Neuronal stem cell (in vitro differentiated cells): ENCODE measurements at regions not wholly inside any gene's neighbourhood (a gene's known extent, or its start where the extent isn't known, plus 50 kb on each side); places are given as distances from the start of the nearest gene placed in this dataset.

ENCODE experiments used
- DNase-seq: peaks from one replicate; pipeline ENCODE4 v3.0.0-alpha.2; 2013; ENCODE audit warnings: low spot score
- H2AFZ ChIP-seq: one replicate; pipeline ENCODE4 v1.6.1; 2013; ENCODE audit warnings: mild to moderate bottlenecking, low read length, inconsistent platforms
- H2AK5ac ChIP-seq: 2 replicates; pipeline ENCODE4 v1.6.1; 2013; ENCODE audit warnings: low read depth, mild to moderate bottlenecking, inconsistent platforms, low read length, moderate library complexity, mixed read lengths
- H2BK120ac ChIP-seq: 2 replicates; pipeline ENCODE4 v1.6.1; 2013; ENCODE audit warnings: low read depth, mild to moderate bottlenecking, inconsistent platforms, low read length, moderate library complexity, mixed read lengths
- H2BK12ac ChIP-seq: one replicate; pipeline ENCODE4 v1.6.1; 2013; ENCODE audit warnings: low read length, inconsistent platforms
- H2BK15ac ChIP-seq: 2 replicates; pipeline ENCODE4 v1.6.1; 2013; ENCODE audit warnings: mild to moderate bottlenecking, low read length, inconsistent platforms, mixed read lengths
- H2BK5ac ChIP-seq: one replicate; pipeline ENCODE4 v1.6.1; 2013; ENCODE audit warnings: inconsistent platforms, mild to moderate bottlenecking, low read length, moderate library complexity
- H3K14ac ChIP-seq: one replicate; pipeline ENCODE4 v1.6.1; 2013; ENCODE audit warnings: low read length, inconsistent platforms
- H3K18ac ChIP-seq: 2 replicates; pipeline ENCODE4 v1.6.1; 2013; ENCODE audit warnings: low read length, inconsistent platforms
- H3K23ac ChIP-seq: 2 replicates; pipeline ENCODE4 v1.6.1; 2013; ENCODE audit warnings: low read depth, mild to moderate bottlenecking, mixed read lengths, low read length, inconsistent platforms; ENCODE audit not compliant: poor library complexity
- H3K27ac ChIP-seq: replicated peaks from 3 replicates; pipeline ENCODE4 v1.5.1; 2013; ENCODE audit warnings: low read length, inconsistent platforms
- H3K27me3 ChIP-seq, 3 experiments: 2 replicates each; pipeline ENCODE4 v1.6.1; 2013; ENCODE audit warnings: low read length in 3 of 3, mild to moderate bottlenecking in 2 of 3, inconsistent platforms in 1 of 3, low read depth in 1 of 3, mixed read lengths in 1 of 3, moderate library complexity in 1 of 3; ENCODE audit not compliant: control insufficient read depth in 3 of 3, insufficient read depth in 3 of 3
- H3K36me3 ChIP-seq, 2 donors: replicated peaks in 1 of 2; 2 replicates each; pipeline ENCODE4 v1.6.1; 2013; ENCODE audit warnings: low read length in 2 of 2; ENCODE audit not compliant: control insufficient read depth in 2 of 2, insufficient read depth in 2 of 2
- H3K4ac ChIP-seq: 2 replicates; pipeline ENCODE4 v1.6.1; 2013; ENCODE audit warnings: inconsistent platforms, mild to moderate bottlenecking, low read length, moderate library complexity
- H3K4me1 ChIP-seq, 2 donors: 1 replicate in 1 of 2; 2 replicates in 1 of 2; pipeline ENCODE4 v1.6.1; 2013; ENCODE audit warnings: low read length in 2 of 2, low read depth in 1 of 2; ENCODE audit not compliant: control insufficient read depth in 2 of 2, insufficient read depth in 1 of 2
- H3K4me2 ChIP-seq: one replicate; pipeline ENCODE4 v1.6.1; 2013; ENCODE audit warnings: mild to moderate bottlenecking, low read length, inconsistent platforms; ENCODE audit not compliant: insufficient read depth, poor library complexity, severe bottlenecking
- H3K4me3 ChIP-seq, 2 donors: 2 replicates each; pipeline ENCODE4 v1.5.1; 2013; ENCODE audit warnings: low read length in 2 of 2, mild to moderate bottlenecking in 2 of 2, inconsistent platforms in 1 of 2, moderate library complexity in 1 of 2
- H3K79me1 ChIP-seq: one replicate; pipeline ENCODE4 v1.6.1; 2013; ENCODE audit warnings: low read depth, mild to moderate bottlenecking, inconsistent platforms, low read length, moderate library complexity
- H3K9ac ChIP-seq: one replicate; pipeline ENCODE4 v1.6.1; 2013; ENCODE audit warnings: mild to moderate bottlenecking, low read depth, low read length, inconsistent platforms; ENCODE audit not compliant: poor library complexity
- H3K9me3 ChIP-seq, 2 donors: replicated peaks in 1 of 2; 2 replicates each; pipeline versions ENCODE3 to v1.6.1; 2013; ENCODE audit warnings: low read length in 2 of 2, mild to moderate bottlenecking in 2 of 2, inconsistent platforms in 1 of 2, low read depth in 1 of 2, mixed read lengths in 1 of 2, moderate library complexity in 1 of 2; ENCODE audit not compliant: control insufficient read depth in 2 of 2, insufficient read depth in 1 of 2
- H4K8ac ChIP-seq: one replicate; pipeline ENCODE4 v1.6.1; 2013; ENCODE audit warnings: low read depth, mild to moderate bottlenecking, inconsistent platforms, low read length, moderate library complexity
- H4K91ac ChIP-seq: one replicate; pipeline ENCODE4 v1.6.1; 2013; ENCODE audit warnings: low read length, low read depth, mild to moderate bottlenecking, inconsistent platforms; ENCODE audit not compliant: poor library complexity
- WGBS, 2 donors: extraction: QIAGEN DNeasy Blood & Tissue Kit; methylation state at CpG; one replicate each; pipeline ENCODE4 v1.1.7; 2013; ENCODE audit warnings: missing lambda C conversion rate in 2 of 2, mixed read lengths in 1 of 2; ENCODE audit not compliant: insufficient read length in 2 of 2, insufficient replicate concordance in 1 of 2; ENCODE audit errors: extremely low coverage in 2 of 2; 5-methylcytosine and 5-hydroxymethylcytosine counted together

GRCh38 chr4:104869831-104870230, 276.8 kb upstream of the TET2 start:
- Histone ChIP-seq H3K4me3 (no peak overlapping the region), H3K36me3 (no peaks in the 10 kb centered on the region), H2BK12ac (no peak overlapping the region), H2BK15ac (no peak overlapping the region), H3K4ac (no peak overlapping the region), H3K79me1 (no peaks in the 10 kb centered on the region), H3K4me2 (no peak overlapping the region), H4K8ac (no peak overlapping the region), H2BK120ac (no peak overlapping the region), H3K27me3 (peaks cover 0 to 2% (median 0%) of the 10 kb centered on the region in 3 experiments), H4K91ac (no peak overlapping the region), H3K9ac (no peak overlapping the region), H3K14ac (no peak overlapping the region), H2BK5ac (no peak overlapping the region), H2AK5ac (no peak overlapping the region), H3K4me1 (no peaks in the 10 kb centered on the region), H3K27ac (no peak overlapping the region), H2AFZ (no peak overlapping the region), H3K9me3 (no peaks in the 10 kb centered on the region), H3K18ac (no peak overlapping the region), H3K23ac (no peak overlapping the region)
- DNase-seq = no peak
- WGBS, 2 donors = no CpG with 5 or more reads among the region's 1 CpG

- H2BK120ac ChIP-seq = no peak overlapping the region
Observed at GRCh38 chr4:104870495-104871233, 276.0 kb upstream of the TET2 start.

GRCh38 chr4:104878936-104879335, 267.7 kb upstream of the TET2 start:
- Histone ChIP-seq H3K36me3 (no peaks in the 10 kb centered on the region), H3K79me1 (no peaks in the 10 kb centered on the region), H3K4ac (no peak overlapping the region), H3K9ac (no peak overlapping the region), H3K27me3 (no peaks in the 10 kb centered on the region), H2BK120ac (no peak overlapping the region), H2BK5ac (no peak overlapping the region), H3K4me2 (no peak overlapping the region), H3K9me3 (no peaks in the 10 kb centered on the region), H3K27ac (no peak overlapping the region), H2BK12ac (no peak overlapping the region), H2AK5ac (no peak overlapping the region), H4K8ac (no peak overlapping the region), H3K4me3 (no peak overlapping the region), H3K4me1 (no peaks in the 10 kb centered on the region), H3K14ac (no peak overlapping the region), H4K91ac (no peak overlapping the region), H3K18ac (no peak overlapping the region), H2BK15ac (no peak overlapping the region), H2AFZ (no peak overlapping the region), H3K23ac (no peak overlapping the region)
- no peak for DNase-seq

More at GRCh38 chr4:104870495-104871233, 276.0 kb upstream of the TET2 start:
- Histone ChIP-seq H2BK12ac (no peak overlapping the region), H3K79me1 (no peaks in the 10 kb centered on the region), H3K27me3 (peaks cover 0 to 2% (median 0%) of the 10 kb centered on the region in 3 experiments), H2BK5ac (no peak overlapping the region), H3K4me1 (no peaks in the 10 kb centered on the region), H3K23ac (no peak overlapping the region), H3K18ac (no peak overlapping the region), H3K36me3 (no peaks in the 10 kb centered on the region), H3K27ac (no peak overlapping the region), H4K91ac (no peak overlapping the region), H3K4me2 (no peak overlapping the region), H3K14ac (no peak overlapping the region), H2AK5ac (no peak overlapping the region), H2AFZ (no peak overlapping the region), H3K9me3 (no peaks in the 10 kb centered on the region), H4K8ac (no peak overlapping the region), H2BK15ac (no peak overlapping the region), H3K4ac (no peak overlapping the region), H3K4me3 (no peak overlapping the region), H3K9ac (no peak overlapping the region)
- no peak for DNase-seq
- no CpG with 5 or more reads among the region's 2 CpGs for WGBS, 2 donors

- Histone ChIP-seq H2BK120ac (no peak overlapping the region), H2AK5ac (no peak overlapping the region), H2AFZ (no peak overlapping the region), H2BK5ac (no peak overlapping the region), H3K9me3 (no peaks in the 10 kb centered on the region), H3K4me2 (no peak overlapping the region), H3K4me3 (no peak overlapping the region), H3K27ac (no peak overlapping the region), H3K4me1 (no peaks in the 10 kb centered on the region), H3K18ac (no peak overlapping the region), H3K9ac (no peak overlapping the region), H4K91ac (no peak overlapping the region), H2BK15ac (no peak overlapping the region), H2BK12ac (no peak overlapping the region), H3K27me3 (no peaks in the 10 kb centered on the region), H3K4ac (no peak overlapping the region), H4K8ac (no peak overlapping the region), H3K79me1 (no peaks in the 10 kb centered on the region), H3K36me3 (no peaks in the 10 kb centered on the region), H3K23ac (no peak overlapping the region), H3K14ac (no peak overlapping the region)
- no CpG with 5 or more reads among the region's 4 CpGs for WGBS, 2 donors
- DNase-seq = no peak
Observed at GRCh38 chr4:104879367-104879766, 267.3 kb upstream of the TET2 start.
